GM18861 (cell line): ENCODE measurements at regions not wholly inside any gene's neighbourhood (a gene's known extent, or its start where the extent isn't known, plus 50 kb on each side); places are given as distances from the start of the nearest gene placed in this dataset.
"Not testable (repeated sequence)": the region's sequence is repeated elsewhere in the genome, so short reads cannot be mapped to it uniquely, and the experiment has no call there.

Source experiments
- ATAC-seq: cut with Tn5 transposase; IDR thresholded peaks from one replicate; pipeline ENCODE4 v1.9.1; 2021; ENCODE audit not compliant: unreplicated experiment

DNA sequence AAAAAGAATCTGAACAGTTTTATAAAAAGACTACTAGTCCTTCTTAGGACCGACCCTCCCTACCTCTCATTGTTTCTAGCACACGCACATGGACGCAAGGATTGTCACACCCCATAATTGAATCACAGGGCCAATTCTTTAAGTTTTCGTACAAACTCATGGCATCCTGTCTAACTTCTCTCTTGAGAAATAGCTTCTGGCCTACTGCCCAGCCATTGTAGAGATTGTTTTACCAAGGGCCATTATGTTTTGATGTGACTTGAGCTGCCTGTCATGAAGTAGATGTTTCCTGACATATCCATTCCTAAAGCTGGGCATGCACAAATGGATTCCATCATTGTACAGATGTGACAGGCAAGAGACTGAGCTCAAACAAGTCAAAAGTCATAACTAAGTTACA lies 1672.1 kb upstream of the C9orf72 start:
- no peak for ATAC-seq

- not testable (repeated sequence) for ATAC-seq
Measured at GRCh38 chr9:29270400-29270799, 1697.1 kb upstream of the C9orf72 start.

GRCh38 chr9:29282121-29282520 lies 1708.8 kb upstream of the C9orf72 start:
- ATAC-seq = no peak

DNA sequence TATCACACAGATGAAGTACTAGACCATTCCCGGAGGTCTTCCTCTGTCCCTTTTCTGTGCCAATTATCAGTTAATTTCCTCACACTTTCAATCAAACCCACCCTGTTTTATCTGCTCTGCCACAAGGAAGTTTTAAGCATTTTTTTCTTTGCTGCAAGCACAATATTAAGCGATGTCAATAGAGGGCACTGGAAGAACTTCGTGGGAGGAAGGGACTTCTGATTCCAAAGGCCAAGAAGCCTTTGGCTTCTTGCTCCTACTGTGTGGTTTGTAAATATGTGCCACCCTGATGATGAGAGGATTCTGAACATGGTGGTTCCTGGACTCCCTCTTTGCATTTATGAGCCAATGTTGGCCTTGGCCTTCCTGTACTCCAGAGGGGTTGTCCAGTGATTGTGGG lies 1712.5 kb upstream of the C9orf72 start:
- ATAC-seq = no peak

DNA sequence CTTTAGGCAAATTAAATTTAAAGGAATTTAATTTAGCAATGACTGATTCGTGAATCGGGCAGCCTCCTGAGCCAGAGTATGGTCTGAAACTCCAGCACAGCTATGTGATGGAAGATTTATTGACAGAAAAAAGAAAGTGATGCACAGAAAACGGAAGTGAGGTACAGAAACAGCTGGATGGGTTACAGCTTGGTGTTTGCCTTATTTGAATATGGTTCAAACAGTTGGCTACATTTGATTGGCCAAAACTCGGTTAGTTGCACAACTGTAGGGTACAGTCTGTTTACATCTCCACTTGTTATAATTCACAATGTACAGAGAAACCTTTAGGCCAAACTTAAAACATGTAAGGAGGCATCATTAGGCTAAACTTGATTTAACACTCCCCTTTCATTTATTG lies 1716.1 kb upstream of the C9orf72 start:
- no peak for ATAC-seq

- ATAC-seq = no peak
Measured at GRCh38 chr9:29290516-29290915, 1717.2 kb upstream of the C9orf72 start.

DNA sequence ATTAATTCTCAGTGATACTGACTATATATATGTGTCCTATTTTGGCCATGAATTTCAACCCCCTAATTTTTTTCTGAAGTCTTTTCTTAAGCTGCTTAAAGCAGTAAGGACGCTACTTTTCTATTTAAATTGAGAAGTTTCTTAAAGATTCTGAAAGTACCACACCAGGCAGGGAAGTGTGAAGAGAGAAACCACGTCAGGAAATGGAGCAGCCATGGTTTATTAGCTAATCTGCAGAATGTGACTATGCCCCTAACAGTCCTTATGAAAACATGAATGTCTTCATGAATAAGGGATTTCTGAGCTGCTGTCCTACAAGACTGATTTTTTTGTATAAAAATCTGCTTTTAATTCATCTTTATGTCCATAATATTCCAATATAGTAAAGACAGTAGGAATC lies 1724.3 kb upstream of the C9orf72 start:
- no peak for ATAC-seq

GRCh38 chr9:29311221-29311620 lies 1737.9 kb upstream of the C9orf72 start:
- no peak for ATAC-seq

- ATAC-seq = no peak
Measured at GRCh38 chr9:29312327-29312726, 1739.0 kb upstream of the C9orf72 start.

- ATAC-seq = no peak
Measured at GRCh38 chr9:29319736-29320513, 1746.6 kb upstream of the C9orf72 start.

DNA sequence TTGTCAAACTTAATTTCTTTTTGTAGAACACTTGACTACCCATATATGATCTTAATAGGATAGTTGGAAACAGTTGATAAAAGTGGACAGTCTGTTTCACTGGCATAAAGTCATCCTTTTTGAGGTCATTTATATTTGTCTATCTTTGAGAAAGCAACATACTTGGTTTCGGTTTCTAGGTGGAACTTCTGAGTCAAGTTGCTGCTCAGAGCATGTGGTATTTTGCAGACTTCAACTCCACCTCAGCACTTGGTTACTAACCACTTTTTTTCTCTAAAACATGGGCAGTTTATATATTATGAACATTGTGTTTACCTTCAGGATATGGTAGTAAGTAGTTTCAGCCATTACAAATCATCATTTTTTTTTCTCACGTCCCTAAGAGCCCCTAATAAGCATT lies 1749.0 kb upstream of the C9orf72 start:
- peak; percentile 71 for ATAC-seq

DNA sequence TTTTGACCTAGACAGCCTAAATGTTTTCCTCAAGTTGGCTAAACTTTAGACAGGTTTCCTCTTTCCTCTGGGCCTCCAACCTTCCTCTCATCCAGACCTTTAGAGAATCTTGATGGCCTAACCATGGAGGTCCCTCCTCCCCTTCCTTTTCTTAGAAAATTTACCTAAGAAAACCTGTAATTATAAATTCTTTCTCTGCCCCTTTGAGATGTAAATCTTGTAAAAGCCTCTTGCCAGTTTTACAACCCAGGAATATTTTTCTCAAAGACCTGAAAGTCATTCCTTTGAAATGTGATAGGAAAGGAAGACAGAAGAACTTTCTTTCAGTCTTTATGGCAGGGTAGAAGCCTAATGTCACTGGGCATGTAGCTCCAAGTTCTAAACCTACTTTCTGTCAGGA lies 1752.6 kb upstream of the C9orf72 start:
- ATAC-seq = no peak

GRCh38 chr9:29332789-29333188 lies 1759.5 kb upstream of the C9orf72 start:
- ATAC-seq = no peak

- no peak for ATAC-seq
Measured at GRCh38 chr9:29336281-29336680, 1763.0 kb upstream of the C9orf72 start.

- no peak for ATAC-seq
Measured at GRCh38 chr9:29339387-29339786, 1766.1 kb upstream of the C9orf72 start.

GRCh38 chr9:29348999-29349398 lies 1775.7 kb upstream of the C9orf72 start:
- ATAC-seq = no peak

DNA sequence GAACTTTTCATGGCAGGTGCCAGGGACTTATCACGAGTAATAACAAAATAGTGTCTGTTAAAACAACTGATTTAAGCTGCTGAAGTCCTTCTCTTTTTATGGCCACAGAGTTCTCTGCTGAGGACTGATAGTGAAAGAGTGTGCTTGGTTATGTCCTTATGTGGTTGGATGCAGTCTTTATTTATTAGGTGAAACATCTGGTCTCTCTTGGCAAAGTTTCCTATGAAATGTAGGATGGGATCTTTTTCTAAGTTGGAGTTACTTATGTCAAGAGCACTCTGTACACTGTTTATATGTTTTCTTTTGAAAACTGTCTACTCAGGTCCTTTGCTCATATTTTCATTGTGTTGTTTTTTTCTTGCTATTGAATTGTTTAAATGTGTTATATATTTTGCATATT lies 1816.1 kb upstream of the C9orf72 start:
- no peak for ATAC-seq

GRCh38 chr9:29390859-29391258 lies 1817.6 kb upstream of the C9orf72 start:
- no peak for ATAC-seq

- ATAC-seq = no peak
Measured at GRCh38 chr9:29393064-29393463, 1819.8 kb upstream of the C9orf72 start.

GRCh38 chr9:29394855-29395254 lies 1821.6 kb upstream of the C9orf72 start:
- ATAC-seq = no peak

DNA sequence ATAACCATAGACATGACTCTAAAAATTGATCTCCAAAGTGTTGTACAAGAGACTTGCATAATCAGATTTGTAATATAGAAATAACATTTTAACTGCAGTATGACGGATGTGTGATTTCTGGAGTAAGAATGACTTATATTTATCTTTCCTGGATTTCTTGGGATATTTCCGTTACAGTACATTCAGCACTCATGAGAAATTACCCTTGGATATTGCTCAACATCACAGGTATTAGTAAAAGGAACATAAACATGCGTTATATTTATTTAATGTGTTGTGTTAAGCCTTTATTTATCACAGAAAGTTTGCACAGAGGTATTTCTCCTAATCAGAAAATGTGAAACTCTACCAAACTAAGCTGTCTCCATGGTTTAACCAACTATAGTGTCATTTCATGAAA lies 1823.9 kb upstream of the C9orf72 start:
- no peak for ATAC-seq

DNA sequence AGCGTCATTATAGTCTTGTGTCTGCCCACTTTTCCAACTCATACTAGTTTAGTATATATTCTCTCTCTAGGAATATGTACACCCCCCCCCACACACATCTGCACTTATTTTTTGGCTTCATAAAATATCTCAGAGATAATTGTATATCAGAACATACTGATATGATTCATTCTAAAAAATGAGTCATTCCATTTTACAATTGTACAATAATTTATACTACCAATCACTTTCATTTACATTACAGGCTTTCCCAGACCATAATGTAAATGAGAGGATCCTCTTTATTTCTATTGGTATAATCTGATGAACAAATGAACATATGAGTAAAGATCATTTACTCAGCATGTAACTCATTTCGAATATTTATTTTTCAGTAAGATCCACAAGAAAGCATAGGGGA lies 1842.9 kb upstream of the C9orf72 start:
- ATAC-seq = no peak

- no peak for ATAC-seq
Measured at GRCh38 chr9:29422438-29422837, 1849.2 kb upstream of the C9orf72 start.
